ENCODE measurements at regions not wholly inside any gene's neighbourhood (a gene's known extent, or its start where the extent isn't known, plus 50 kb on each side); places are given as distances from the start of the nearest gene placed in this dataset.

DNA sequence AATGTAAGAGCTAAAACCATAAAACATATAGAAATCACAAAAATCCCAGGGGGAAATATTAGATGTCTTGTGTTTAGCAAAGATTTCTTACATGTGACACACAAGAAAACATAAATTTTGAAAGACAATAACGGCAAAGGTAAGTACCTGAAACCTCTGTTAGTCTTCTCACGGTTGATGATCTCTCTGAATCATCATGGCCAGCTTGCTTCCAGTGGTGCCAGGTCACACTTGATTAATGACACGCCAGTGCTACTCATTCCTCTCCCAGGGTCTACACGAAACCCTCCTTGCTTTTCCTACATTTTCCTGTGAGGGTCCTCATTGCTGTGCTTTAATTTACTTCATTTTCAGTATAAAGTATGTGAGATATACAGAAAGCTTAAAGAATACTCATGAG is 114.4 kb upstream of the PARP11 start:
- Histone ChIP-seq H3K9ac (ENCODE audit: low read depth, low read length) (no peak overlapping the region), H3K9me3 (ENCODE audit: control insufficient read depth, insufficient read depth, low read length) (peaks cover 3% of the 10 kb centered on the region; the same call in 1 of the 2 replicates), H3K36me3 (ENCODE audit: insufficient read depth, low read length) (no peaks in the 10 kb centered on the region), H3K4me1 (ENCODE audit: insufficient read depth, low read length) (no peaks in the 10 kb centered on the region)

GRCh38 chr12:3980504-3981272 is 107.5 kb upstream of the PARP11 start:
- Histone ChIP-seq H3K4me1 (ENCODE audit: insufficient read depth, low read length) (0 out of 2 replicates have a peak, but pooled peaks cover 3% of the 10 kb centered on the region), H3K9me3 (ENCODE audit: control insufficient read depth, insufficient read depth, low read length) (peaks cover 4% of the 10 kb centered on the region; the same call in 1 of the 2 replicates), H3K36me3 (ENCODE audit: insufficient read depth, low read length) (no peaks in the 10 kb centered on the region; the same call in 1 of the 2 replicates), H3K9ac (ENCODE audit: low read depth, low read length) (no peak overlapping the region)

DNA sequence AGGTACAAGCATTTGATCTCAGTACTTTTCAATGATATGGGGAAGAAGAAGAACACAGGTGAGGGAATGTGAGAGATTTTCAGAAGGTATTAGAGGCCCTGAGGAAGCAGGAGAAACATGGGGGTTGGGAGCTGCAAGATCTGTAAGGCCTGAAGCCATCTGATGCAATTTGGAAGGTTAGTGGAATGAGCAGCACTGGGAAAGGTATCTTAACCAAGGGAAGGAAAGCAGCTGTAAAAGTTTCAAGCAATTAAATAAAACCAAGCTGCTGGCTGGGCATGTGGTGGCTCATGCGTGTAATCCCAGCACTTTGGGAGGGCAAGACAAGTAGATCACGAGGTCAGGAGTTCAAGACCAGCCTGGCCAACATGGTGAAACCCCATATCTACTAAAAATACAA is 104.4 kb upstream of the PARP11 start:
- 0 out of 2 replicates have a peak, but pooled peaks cover 3% of the 10 kb centered on the region for H3K4me1 ChIP-seq (ENCODE audit: insufficient read depth, low read length)
- H3K36me3 ChIP-seq (ENCODE audit: insufficient read depth, low read length): no peaks in the 10 kb centered on the region; the same call in none of the 2 replicates
- H3K9me3 ChIP-seq (ENCODE audit: control insufficient read depth, insufficient read depth, low read length): peaks cover under 1% of the 10 kb centered on the region; the same call in 1 of the 2 replicates
- no peak overlapping the region for H3K9ac ChIP-seq (ENCODE audit: low read depth, low read length)

GRCh38 chr12:3976351-3976938 is 103.2 kb upstream of the PARP11 start:
- H3K4me1 ChIP-seq (ENCODE audit: insufficient read depth, low read length): 0 out of 2 replicates have a peak, but pooled peaks cover 3% of the 10 kb centered on the region
- no peaks in the 10 kb centered on the region; the same call in none of the 2 replicates for H3K36me3 ChIP-seq (ENCODE audit: insufficient read depth, low read length)
- H3K9me3 ChIP-seq (ENCODE audit: control insufficient read depth, insufficient read depth, low read length): no peaks in the 10 kb centered on the region
- H3K9ac ChIP-seq (ENCODE audit: low read depth, low read length): no peak overlapping the region

DNA sequence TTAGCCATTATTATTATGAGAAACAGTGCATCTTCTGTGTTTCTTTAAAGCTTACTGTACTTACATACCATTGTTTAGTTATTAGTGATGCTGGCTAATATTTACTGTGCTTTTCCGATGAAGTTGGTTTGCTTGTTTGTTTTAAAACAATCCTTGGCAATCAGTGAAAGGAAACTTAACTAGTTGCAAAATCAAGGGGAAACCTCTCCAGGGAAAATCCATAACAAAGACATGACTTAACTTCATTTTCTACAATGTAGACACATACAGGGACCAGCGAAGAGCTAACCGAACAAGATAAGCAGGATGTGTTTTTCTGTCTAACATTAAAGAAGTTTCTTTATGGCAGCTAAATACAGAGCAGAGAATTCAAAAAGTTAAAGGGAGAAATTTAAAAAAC is 102.5 kb upstream of the PARP11 start:
- Histone ChIP-seq H3K9ac (ENCODE audit: low read depth, low read length) (no peak overlapping the region), H3K9me3 (ENCODE audit: control insufficient read depth, insufficient read depth, low read length) (no peaks in the 10 kb centered on the region), H3K4me1 (ENCODE audit: insufficient read depth, low read length) (0 out of 2 replicates have a peak, but pooled peaks cover 3% of the 10 kb centered on the region), H3K36me3 (ENCODE audit: insufficient read depth, low read length) (no peaks in the 10 kb centered on the region; the same call in none of the 2 replicates)

DNA sequence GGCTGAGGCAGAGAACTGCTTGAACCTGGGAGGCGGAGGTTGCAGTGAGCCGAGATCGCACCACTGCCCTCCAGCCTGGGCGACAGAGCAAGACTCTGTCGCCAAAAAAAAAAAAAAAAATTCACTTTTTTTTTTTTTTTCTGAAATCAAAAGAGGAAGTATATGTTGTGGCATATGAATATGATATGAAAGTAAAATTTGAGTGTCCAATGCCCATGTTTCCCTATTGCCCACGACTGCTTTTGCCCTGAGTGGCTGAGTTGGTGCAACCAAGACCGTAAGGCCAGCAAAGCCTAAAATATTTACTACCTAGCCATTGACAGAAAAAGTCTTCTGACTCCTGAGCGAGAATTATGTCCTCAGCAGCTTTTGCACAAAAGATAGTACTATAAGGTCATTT is 101.7 kb upstream of the PARP11 start:
- 0 out of 2 replicates have a peak, but pooled peaks cover 3% of the 10 kb centered on the region for H3K4me1 ChIP-seq (ENCODE audit: insufficient read depth, low read length)
- H3K36me3 ChIP-seq (ENCODE audit: insufficient read depth, low read length): no peaks in the 10 kb centered on the region; the same call in 1 of the 2 replicates
- no peak overlapping the region for H3K9ac ChIP-seq (ENCODE audit: low read depth, low read length)
- H3K9me3 ChIP-seq (ENCODE audit: control insufficient read depth, insufficient read depth, low read length): no peaks in the 10 kb centered on the region

- 0 out of 2 replicates have a peak, but pooled peaks cover 3% of the 10 kb centered on the region for H3K4me1 ChIP-seq (ENCODE audit: insufficient read depth, low read length)
- no peak overlapping the region for H3K9ac ChIP-seq (ENCODE audit: low read depth, low read length)
- no peaks in the 10 kb centered on the region for H3K9me3 ChIP-seq (ENCODE audit: control insufficient read depth, insufficient read depth, low read length)
- no peaks in the 10 kb centered on the region; the same call in 1 of the 2 replicates for H3K36me3 ChIP-seq (ENCODE audit: insufficient read depth, low read length)
Observed at GRCh38 chr12:3973973-3974644, 100.9 kb upstream of the PARP11 start.

DNA sequence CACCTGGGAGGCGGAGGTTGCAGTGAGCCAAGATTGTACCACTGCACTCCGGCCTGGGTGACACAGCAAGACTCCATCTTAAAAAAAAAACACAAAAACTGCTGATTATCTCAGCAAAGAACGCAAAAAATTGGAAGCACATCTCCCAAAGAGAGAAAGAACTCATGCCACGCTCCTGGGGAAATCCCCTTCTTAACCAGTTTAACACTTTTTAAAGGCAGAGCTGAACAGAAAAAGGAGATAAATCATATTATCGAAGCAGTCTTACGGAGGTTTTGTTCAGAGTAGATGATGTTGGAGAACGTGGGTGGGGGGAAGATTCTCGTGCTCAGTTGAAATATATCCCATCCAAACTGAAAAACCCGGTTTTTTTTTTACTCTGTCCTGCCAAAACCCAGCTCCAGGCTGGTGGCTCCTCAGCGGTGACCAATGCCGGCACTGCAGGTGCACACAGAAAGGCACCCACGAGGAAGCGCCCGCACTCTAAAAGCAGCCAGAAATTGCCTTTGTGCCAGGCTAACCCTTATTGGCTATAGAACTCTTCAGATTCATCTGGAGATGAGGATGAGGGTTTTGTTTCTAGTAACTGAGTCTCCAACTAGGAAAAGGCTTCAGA is 100.2 kb upstream of the PARP11 start:
- Histone ChIP-seq H3K9ac (ENCODE audit: low read depth, low read length) (no peak overlapping the region), H3K4me1 (ENCODE audit: insufficient read depth, low read length) (0 out of 2 replicates have a peak, but pooled peaks cover 3% of the 10 kb centered on the region), H3K36me3 (ENCODE audit: insufficient read depth, low read length) (no peaks in the 10 kb centered on the region; the same call in 1 of the 2 replicates), H3K9me3 (ENCODE audit: control insufficient read depth, insufficient read depth, low read length) (no peaks in the 10 kb centered on the region)

- Histone ChIP-seq H3K9me3 (ENCODE audit: control insufficient read depth, insufficient read depth, low read length) (no peaks in the 10 kb centered on the region), H3K36me3 (ENCODE audit: insufficient read depth, low read length) (no peaks in the 10 kb centered on the region; the same call in 1 of the 2 replicates), H3K9ac (ENCODE audit: low read depth, low read length) (no peak overlapping the region), H3K4me1 (ENCODE audit: insufficient read depth, low read length) (0 out of 2 replicates have a peak, but pooled peaks cover 1% of the 10 kb centered on the region)
Observed at GRCh38 chr12:3972576-3972975, 99.4 kb upstream of the PARP11 start.

GRCh38 chr12:3968523-3968922 is 95.3 kb upstream of the PARP11 start:
- Histone ChIP-seq H3K4me1 (ENCODE audit: insufficient read depth, low read length) (peaks cover 9% of the 10 kb centered on the region), H3K9ac (ENCODE audit: low read depth, low read length) (no peak overlapping the region), H3K36me3 (ENCODE audit: insufficient read depth, low read length) (no peaks in the 10 kb centered on the region), H3K9me3 (ENCODE audit: control insufficient read depth, insufficient read depth, low read length) (no peaks in the 10 kb centered on the region)

GRCh38 chr12:3967556-3968160 is 94.5 kb upstream of the PARP11 start:
- Histone ChIP-seq H3K4me1 (ENCODE audit: insufficient read depth, low read length) (peaks cover 14% of the 10 kb centered on the region), H3K36me3 (ENCODE audit: insufficient read depth, low read length) (no peaks in the 10 kb centered on the region), H3K9ac (ENCODE audit: low read depth, low read length) (no peak overlapping the region), H3K9me3 (ENCODE audit: control insufficient read depth, insufficient read depth, low read length) (no peaks in the 10 kb centered on the region)

- Histone ChIP-seq H3K36me3 (ENCODE audit: insufficient read depth, low read length) (no peaks in the 10 kb centered on the region), H3K9me3 (ENCODE audit: control insufficient read depth, insufficient read depth, low read length) (no peaks in the 10 kb centered on the region), H3K9ac (ENCODE audit: low read depth, low read length) (no peak overlapping the region), H3K4me1 (ENCODE audit: insufficient read depth, low read length) (peaks cover 14% of the 10 kb centered on the region)
Observed at GRCh38 chr12:3966376-3966775, 93.2 kb upstream of the PARP11 start.

DNA sequence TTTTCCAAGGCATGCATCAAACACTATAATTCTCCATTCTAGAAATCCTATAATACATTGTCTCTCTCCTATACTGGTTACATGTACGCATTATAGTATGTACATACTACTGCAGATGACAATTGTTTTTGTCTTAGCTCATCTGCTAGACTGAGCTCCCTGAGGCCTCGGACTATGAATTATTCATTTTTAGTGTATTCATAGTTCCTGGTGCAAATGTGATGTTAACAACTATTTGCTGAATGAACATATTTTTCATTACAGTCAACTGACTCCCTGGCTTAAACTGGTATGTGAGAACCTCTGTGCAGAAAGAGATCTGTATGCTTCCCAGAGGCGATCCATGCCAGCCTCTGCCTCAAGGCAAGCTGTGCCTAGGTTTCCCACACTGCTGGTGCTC is 91.8 kb upstream of the PARP11 start:
- Histone ChIP-seq H3K36me3 (ENCODE audit: insufficient read depth, low read length) (no peaks in the 10 kb centered on the region), H3K9ac (ENCODE audit: low read depth, low read length) (no peak overlapping the region), H3K9me3 (ENCODE audit: control insufficient read depth, insufficient read depth, low read length) (no peaks in the 10 kb centered on the region), H3K4me1 (ENCODE audit: insufficient read depth, low read length) (peaks cover 14% of the 10 kb centered on the region)

DNA sequence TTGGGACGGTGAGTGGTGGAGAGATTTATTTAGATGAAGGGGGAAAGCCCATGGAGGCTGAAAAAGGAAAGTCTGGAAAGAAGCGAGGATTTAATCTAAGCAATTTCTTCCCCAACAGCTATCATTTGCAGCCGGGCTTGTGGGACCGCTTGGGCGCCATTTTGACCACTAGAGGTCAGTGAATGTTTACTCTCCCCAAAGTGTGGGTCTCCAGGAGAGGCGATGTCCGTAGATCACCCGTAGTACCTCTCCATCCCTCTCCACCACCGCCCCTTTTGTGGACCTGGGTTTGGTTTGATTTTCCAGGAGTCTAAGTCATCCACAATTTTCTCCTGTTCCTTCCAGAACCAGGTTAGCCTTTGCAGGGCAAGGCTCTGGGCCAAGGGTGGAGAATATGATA is 91.2 kb upstream of the PARP11 start:
- Histone ChIP-seq H3K36me3 (ENCODE audit: insufficient read depth, low read length) (no peaks in the 10 kb centered on the region), H3K4me1 (ENCODE audit: insufficient read depth, low read length) (peaks cover 14% of the 10 kb centered on the region), H3K9me3 (ENCODE audit: control insufficient read depth, insufficient read depth, low read length) (no peaks in the 10 kb centered on the region), H3K9ac (ENCODE audit: low read depth, low read length) (no peak overlapping the region)
